ENCODE measurements at regions not wholly inside any gene's neighbourhood (a gene's known extent, or its start where the extent isn't known, plus 50 kb on each side); places are given as distances from the start of the nearest gene placed in this dataset.

DNA sequence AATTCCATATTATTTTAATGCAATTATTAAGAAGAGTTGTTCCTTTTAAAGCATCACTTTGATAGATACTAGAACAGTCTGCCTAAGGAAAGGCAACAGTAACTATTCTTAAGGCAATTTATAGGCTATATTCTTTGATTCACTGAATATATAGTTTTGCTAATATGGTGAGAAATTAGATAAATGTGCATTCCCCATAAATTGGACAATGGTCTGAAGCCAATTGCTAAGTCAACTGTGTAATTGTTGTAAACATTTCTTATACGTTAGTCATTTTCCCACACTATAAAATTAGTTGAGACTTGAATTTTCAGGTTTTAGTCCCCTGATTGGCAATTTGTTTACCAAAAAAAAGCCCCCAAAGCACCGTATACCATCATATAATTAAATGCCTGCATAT is 263.0 kb upstream of the NECTIN3 start:
- no peak for DNase-seq (ENCODE audit: low spot score)

DNA sequence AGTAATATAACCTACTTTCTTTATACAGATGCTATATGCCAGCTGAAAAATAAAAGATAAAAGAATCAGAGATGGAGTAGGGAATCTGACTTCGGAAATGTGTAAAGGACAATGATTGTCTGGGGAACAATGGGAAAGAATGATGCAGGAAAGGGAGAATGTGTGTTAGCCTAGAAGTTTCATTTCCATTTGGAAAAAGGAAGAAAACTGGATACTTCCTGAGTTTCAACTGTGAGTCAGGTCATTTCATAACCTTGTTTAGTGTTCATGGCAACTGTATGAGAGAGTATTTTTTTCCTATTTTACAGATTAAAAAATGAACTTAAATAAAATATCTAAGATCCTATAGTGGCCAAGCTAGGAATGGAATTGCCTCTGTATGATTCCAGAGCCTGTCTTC is 261.3 kb upstream of the NECTIN3 start:
- no peak for DNase-seq (ENCODE audit: low spot score)

DNA sequence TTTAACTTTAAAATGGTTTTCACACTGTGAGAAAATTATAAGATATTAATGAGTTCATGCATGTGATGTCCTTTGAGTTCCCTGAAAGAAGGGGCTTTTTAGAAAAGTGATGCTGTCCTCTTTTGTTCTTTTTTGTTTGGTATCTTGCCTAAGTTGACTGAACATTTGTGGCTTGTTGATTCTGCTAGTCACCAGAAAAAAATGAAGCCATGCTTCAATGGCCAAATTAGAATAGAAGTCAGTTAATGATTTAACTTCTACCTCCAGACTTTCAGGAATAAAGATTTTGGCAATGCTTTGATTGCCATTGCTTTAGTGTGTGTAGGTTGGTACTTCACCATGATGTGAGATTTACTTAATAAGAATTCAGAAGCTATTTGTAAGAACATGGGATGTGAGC is 260.6 kb upstream of the NECTIN3 start:
- no peak for DNase-seq (ENCODE audit: low spot score)

GRCh38 chr3:110813541-110813940 is 258.1 kb upstream of the NECTIN3 start:
- no peak for DNase-seq (ENCODE audit: low spot score)

GRCh38 chr3:110814170-110815007 is 257.2 kb upstream of the NECTIN3 start:
- DNase-seq (ENCODE audit: low spot score), result peak; percentile 89

DNA sequence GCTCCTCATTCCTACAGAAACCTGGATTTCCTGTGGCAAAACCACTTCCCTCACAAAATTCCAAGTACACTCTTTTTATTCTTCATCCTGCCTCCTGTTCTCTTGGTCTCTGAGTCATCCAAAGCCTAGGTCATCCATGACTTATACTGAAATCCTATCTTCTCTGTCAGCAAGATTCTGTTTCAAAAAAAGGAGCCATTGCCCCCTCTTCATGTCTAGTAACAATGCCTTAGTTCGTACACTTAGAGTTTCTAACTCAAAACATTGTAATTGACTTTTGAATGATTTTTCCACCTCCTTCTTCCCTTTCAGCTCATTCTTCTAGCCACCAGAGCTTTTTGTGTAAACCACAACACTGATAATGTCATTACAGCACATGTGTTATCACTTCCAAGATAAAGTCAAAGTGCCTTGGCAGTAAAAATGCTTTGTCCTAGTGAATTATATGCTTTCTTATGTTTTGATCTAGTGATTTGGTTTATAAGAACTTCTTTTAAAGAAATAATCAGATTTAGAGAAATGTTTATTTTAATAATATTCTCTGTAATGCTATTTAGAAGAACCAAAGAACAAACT is 256.5 kb upstream of the NECTIN3 start:
- DNase-seq (ENCODE audit: low spot score), result peak; percentile 37

DNA sequence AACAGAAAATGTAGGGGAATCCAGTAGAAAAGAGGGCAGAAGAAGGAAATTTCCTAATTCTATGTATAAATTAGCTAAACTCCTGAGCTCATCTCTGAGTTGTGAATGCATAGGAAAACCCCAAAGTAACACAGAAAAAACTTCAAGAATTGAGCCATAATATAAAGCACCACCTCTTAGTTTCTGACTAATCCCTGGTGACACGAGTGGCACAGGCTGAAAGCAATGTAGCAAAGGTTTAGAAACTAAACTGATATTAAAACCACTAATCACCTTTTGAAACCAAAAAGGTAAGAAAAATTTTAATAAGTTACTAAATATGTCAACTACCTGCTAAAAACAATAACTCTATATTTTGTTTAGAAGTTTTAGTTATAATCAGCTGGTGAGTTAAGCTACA is 255.6 kb upstream of the NECTIN3 start:
- DNase-seq (ENCODE audit: low spot score), result peak; percentile 11

DNA sequence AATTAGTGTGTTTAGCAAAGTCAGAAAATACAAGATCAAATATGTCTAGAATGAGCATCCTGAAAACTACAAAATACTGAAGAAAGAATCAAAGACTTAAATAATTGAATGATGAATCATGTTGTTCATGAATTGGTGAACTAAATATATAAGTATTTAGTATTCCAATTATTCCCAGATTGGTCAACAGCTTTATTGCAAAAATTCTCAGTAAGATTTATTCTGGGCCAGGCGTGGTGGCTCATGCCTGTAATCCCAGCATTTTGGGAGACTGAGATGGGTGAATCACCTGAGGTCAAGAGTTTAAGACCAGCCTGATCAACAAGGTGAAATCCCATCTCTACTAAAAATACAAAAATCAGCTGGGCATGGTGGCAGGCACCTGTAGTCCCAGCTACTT is 250.0 kb upstream of the NECTIN3 start:
- no peak for DNase-seq (ENCODE audit: low spot score)

DNA sequence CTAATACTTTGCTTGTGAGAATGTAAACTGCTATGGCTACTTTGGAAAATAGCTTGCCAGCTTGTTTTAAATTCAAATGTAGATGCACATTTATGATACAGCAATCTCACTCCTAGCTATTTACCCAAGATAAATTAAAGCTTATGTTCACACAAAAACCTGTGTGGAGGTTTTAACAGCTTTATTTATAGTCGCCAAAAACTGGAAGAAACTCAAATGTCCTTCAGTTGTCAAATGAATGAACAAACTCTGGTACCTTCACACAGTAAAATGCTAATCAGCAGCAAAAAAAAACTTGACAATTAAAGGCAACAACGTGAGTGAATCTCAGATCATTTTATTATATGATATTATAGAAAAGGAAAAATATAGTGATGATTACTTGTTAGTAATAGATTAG is 248.6 kb upstream of the NECTIN3 start:
- no peak for DNase-seq (ENCODE audit: low spot score)

DNA sequence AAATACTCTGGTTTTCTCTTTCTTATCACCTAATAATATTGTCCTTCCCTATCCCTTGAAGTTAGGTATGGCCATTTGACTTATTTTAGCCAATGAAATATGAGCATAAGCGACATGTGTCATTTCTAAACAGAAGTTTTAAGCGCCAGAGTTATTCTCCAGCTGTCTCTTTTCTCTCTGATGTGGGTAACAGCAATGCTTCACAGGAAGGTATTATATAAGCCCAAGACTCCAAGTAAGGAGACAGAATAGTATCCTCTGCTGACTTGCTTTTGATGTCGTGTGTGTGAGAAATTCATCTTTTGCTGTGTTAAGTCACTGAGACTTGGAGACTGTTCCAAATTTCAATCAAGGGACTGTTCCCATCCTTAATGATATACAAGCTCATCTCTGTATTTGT is 224.6 kb upstream of the NECTIN3 start:
- no peak for DNase-seq (ENCODE audit: low spot score)

- no peak for DNase-seq (ENCODE audit: low spot score)
Observed at GRCh38 chr3:110849064-110849463, 222.6 kb upstream of the NECTIN3 start.

GRCh38 chr3:110851736-110852135 is 219.9 kb upstream of the NECTIN3 start:
- no peak for DNase-seq (ENCODE audit: low spot score)

DNA sequence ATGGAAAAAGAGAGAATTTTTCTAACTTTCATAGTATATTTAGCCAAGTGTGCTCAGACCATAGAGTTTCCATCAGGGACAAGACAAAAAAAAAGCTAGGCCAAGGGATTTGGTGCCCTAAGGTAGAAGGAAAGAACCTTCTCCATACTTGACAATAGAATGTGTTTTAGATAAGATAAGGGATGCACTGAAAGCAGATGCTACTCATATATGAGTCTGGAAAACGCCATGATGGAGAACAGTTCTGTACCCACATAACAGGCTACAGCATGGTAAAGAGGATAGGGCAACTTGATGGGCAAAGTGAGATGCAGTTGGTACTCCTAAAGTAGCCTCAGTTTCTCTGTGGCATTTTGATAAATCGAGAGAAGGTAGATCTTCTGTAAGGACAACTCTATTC is 216.4 kb upstream of the NECTIN3 start:
- DNase-seq (ENCODE audit: low spot score), result no peak

DNA sequence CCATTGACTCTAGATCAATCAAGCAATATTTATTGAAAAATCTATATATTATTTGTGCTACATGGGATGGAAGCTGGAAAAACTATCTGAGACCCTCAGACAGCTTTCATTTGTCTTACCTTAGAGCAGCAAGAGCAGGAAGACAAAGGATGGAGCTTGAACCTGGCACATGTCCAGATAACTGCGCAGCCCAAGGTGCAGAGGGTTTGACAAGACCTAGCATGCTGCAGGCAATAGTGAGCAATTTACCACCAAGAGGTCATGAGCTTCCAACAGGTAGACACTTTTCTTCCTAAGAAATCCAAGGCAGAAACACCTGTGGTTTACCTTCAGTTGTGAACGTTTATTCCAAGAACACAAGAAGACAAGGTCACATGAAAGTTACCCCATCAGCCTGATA is 214.7 kb upstream of the NECTIN3 start:
- DNase-seq (ENCODE audit: low spot score), result no peak

- no peak for DNase-seq (ENCODE audit: low spot score)
Observed at GRCh38 chr3:110858549-110858948, 213.1 kb upstream of the NECTIN3 start.

DNA sequence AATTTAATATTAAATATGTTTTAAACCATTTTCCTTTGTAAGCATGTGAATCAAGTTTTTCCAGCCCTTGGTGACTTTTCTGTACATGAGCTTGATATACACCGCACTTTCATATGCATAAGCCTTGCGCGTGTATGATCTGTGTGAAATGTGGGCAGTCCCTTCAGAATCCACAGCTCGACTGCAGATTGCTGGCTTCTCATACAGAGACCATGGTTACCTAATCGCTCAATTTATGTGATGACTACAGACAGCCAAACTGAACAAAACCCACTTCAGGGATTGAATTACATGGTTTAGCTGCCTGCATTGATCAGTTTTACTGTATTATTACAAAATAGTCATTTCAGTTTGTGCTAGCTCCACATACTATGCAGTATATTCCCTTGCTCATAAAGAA is 212.3 kb upstream of the NECTIN3 start:
- DNase-seq (ENCODE audit: low spot score), result no peak

- no peak for DNase-seq (ENCODE audit: low spot score)
Observed at GRCh38 chr3:110859993-110860392, 211.6 kb upstream of the NECTIN3 start.

DNA sequence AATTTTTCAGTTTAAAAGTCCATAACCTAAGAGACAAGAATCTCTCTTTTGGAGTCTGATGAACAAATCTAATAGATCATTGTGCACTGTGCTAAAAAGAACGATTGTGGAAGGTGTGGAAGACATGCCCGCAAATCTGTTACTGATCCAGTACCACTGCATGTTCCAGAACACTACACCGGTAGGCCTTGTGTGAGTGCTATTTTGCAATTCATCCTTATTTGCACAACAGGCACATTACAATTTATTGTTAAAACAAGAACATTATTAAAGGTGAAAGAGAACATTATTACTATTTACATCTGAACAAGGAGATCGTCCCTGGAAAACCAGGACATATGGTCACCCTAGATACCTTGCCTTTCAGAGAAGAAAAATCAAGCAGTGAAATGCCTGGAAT is 205.7 kb upstream of the NECTIN3 start:
- no peak for DNase-seq (ENCODE audit: low spot score)

DNA sequence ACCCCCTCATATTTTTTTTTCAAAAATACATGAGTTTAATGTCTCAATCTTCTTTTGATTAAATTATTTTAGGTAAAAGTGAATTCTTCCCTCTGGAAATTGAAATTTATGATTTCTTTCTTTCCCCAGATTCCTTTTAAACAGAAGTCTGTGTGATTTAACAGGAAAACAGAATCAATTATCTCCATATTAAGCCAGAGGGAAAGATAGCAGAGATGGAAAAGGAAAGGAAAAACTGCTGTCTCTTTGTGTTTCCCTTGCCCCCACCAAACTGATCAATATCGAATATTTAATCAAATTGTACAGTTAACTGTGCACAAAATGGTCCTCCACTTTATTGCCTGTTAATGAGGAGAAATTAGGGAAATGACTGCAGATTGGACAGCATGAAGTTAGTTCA is 203.5 kb upstream of the NECTIN3 start:
- DNase-seq (ENCODE audit: low spot score), result no peak

DNA sequence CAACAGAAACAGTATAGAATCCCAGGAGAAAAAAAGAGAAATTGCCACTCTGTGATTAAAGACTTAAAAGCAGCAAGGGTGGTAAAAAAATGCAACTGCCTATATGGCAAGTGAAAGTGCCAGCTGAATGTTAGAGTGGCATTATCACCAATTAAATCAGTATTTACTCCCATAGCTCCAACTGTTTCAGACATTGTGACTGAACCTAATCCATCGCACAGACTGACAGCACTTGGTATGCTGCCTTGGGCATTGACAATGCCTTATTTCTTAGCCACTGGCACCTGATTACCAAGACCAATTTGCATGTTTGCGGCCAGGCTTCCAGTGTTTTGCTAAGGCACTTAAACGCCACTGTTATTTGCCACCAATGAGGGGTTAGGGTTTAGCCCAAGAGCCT is 201.9 kb upstream of the NECTIN3 start:
- no peak for DNase-seq (ENCODE audit: low spot score)

GRCh38 chr3:110871869-110872268 is 199.7 kb upstream of the NECTIN3 start:
- DNase-seq (ENCODE audit: low spot score), result no peak

GRCh38 chr3:110878692-110879091 is 192.9 kb upstream of the NECTIN3 start:
- DNase-seq (ENCODE audit: low spot score), result no peak

DNA sequence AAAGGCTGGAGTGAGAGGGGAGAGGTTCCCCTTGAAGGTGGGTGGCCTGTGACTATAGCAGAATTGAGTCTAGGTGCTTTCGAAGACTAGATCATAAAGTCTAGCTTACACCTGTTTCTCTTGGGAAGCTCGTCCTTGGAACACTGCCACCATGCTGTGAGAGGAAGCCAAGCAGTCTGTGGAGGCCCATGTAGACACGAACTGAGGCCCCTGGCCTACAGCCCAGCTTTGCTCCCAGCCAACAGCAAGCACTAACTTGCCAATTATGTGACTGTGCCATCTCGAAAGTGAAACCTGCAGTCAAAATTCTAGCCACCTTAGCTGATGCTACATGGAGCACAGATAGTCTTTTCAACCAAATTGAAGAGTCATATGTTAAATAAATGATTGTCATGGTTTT is 190.5 kb upstream of the NECTIN3 start:
- peak; percentile 9 for DNase-seq (ENCODE audit: low spot score)
